Transverse colon (tissue), 4 donors: ENCODE measurements at regions not wholly inside any gene's neighbourhood (a gene's known extent, or its start where the extent isn't known, plus 50 kb on each side); places are given as distances from the start of the nearest gene placed in this dataset.

Source experiments
- DNase-seq: peaks from one replicate; pipeline ENCODE4 v3.0.0-alpha.2; 2019
- H3K27ac ChIP-seq, 4 donors: fragments of 200-600 bp; sonication (generic); 2 replicates each; pipeline ENCODE4 v1.5.1; 2016 to 2018; ENCODE audit warnings: inconsistent platforms in 4 of 4
- H3K27me3 ChIP-seq: fragments of 200-600 bp; sonication (generic); 2 replicates; pipeline ENCODE4 v1.5.1; 2017; ENCODE audit warnings: inconsistent platforms
- H3K36me3 ChIP-seq, 4 donors: fragments of 200-600 bp; sonication (generic); 2 replicates each; pipeline ENCODE4 v1.5.1; 2017 to 2019; ENCODE audit warnings: inconsistent platforms in 4 of 4
- H3K4me1 ChIP-seq, 4 donors: fragments of 200-600 bp; sonication (generic); 2 replicates each; pipeline ENCODE4 v1.5.1; 2017 to 2020; ENCODE audit warnings: inconsistent platforms in 4 of 4
- H3K4me3 ChIP-seq, 4 donors: fragments of 200-600 bp; sonication (generic); 1 replicate in 1 of 4; 2 replicates in 3 of 4; pipeline versions ENCODE4 v1.5.1 to v1.6.1; 2017 to 2019; ENCODE audit warnings: inconsistent platforms in 4 of 4
- H3K9me3 ChIP-seq, 2 donors: fragments of 200-600 bp; sonication (generic); 2 replicates each; pipeline ENCODE4 v1.5.1; 2017 to 2019; ENCODE audit warnings: inconsistent platforms in 2 of 2
- CTCF ChIP-seq, 5 experiments: fragments of 200-600 bp in 3 of 5; fragments of 450-650 bp in 2 of 5; sonication (generic) in 3 of 5; IDR thresholded peaks; 1 replicate in 2 of 5; 2 replicates in 3 of 5; pipeline ENCODE4 v1.5.1; 2016 to 2017; ENCODE audit warnings: antibody characterized with exemption in 5 of 5, inconsistent platforms in 3 of 5, mild to moderate bottlenecking in 2 of 5, moderate library complexity in 1 of 5
- EP300 ChIP-seq: sonication (generic); formaldehyde crosslinking; IDR thresholded peaks from one replicate; pipeline ENCODE4 v1.6.1; 2017; ENCODE audit warnings: antibody characterized with exemption, low read depth
- POLR2A ChIP-seq: fragments of 450-650 bp; IDR thresholded peaks from one replicate; pipeline ENCODE4 v1.6.1; 2016; ENCODE audit warnings: antibody characterized with exemption, mild to moderate bottlenecking, moderate library complexity
- POLR2AphosphoS5 ChIP-seq, 3 donors: sonication (generic); formaldehyde crosslinking; IDR thresholded peaks; one replicate each; pipeline ENCODE4 v1.6.1; 2016; ENCODE audit warnings: antibody characterized with exemption in 3 of 3
- WGBS, 2 donors: methylation state at CpG; one replicate each; pipeline ENCODE4 v1.1.5; 2018; ENCODE audit warnings: low coverage in 1 of 2; 5-methylcytosine and 5-hydroxymethylcytosine counted together
- in situ Hi-C, 4 donors: fragments of 200-750 bp; cut with MboI; loops; one replicate each; pipeline versions ENCODE4 v1.15.0 to v1.15.1; 2017; ENCODE audit warnings: low sequenced_read_pairs in 3 of 4, low pct_ligation_motif_present in 1 of 4, low pct_unique_long_range_greater_than_20kb in 1 of 4
- intact Hi-C: fragments of 100-400 bp; cut with DNase I; formaldehyde crosslinking; loops from one replicate; pipeline ENCODE4 v1.15.1; 2023; ENCODE audit warnings: low total_unique reads

- Histone ChIP-seq H3K36me3 (no peaks in the 10 kb centered on the region), H3K4me3 (no peak overlapping the region), H3K4me1 (no peaks in the 10 kb centered on the region), H3K9me3 (no peaks in the 10 kb centered on the region), H3K27ac (no peak overlapping the region), H3K27me3 (no peaks in the 10 kb centered on the region)
- DNase-seq: no peak
- in situ Hi-C loops: no loop called here
- intact Hi-C loops: no loop called here
- WGBS, 2 donors: 66 to 100% methylated on average over 1 to 5 of the region's 5 CpGs
- TF ChIP-seq CTCF (IDR thresholded peaks at IDR 0.05) (no peak), POLR2A (no peak), EP300 (no peak), POLR2AphosphoS5 (IDR thresholded peaks at IDR 0.05) (no peak)
Measured at GRCh38 chr6:133689863-133690262, 199.1 kb upstream of the TCF21 start.

- no peak for DNase-seq
- Histone ChIP-seq H3K36me3 (no peaks in the 10 kb centered on the region), H3K27ac (no peak overlapping the region), H3K9me3 (no peaks in the 10 kb centered on the region), H3K4me1 (no peaks in the 10 kb centered on the region), H3K27me3 (no peaks in the 10 kb centered on the region), H3K4me3 (no peak overlapping the region)
- in situ Hi-C loops: no loop called here
- TF ChIP-seq POLR2AphosphoS5 (IDR thresholded peaks at IDR 0.05) (no peak), EP300 (no peak), POLR2A (no peak)
- WGBS, 2 donors: 92 to 100% methylated on average over 1 of the region's 1 CpG
- intact Hi-C loops: no loop called here
Measured at GRCh38 chr6:133693565-133693964, 195.3 kb upstream of the TCF21 start.

GRCh38 chr6:133697185-133697584 is 191.7 kb upstream of the TCF21 start:
- in situ Hi-C loops: no loop called here

GRCh38 chr6:133697666-133698065 is 191.2 kb upstream of the TCF21 start:
- no peaks in the 10 kb centered on the region for H3K9me3 ChIP-seq
- no peak overlapping the region for H3K27ac ChIP-seq
- no peaks in the 10 kb centered on the region for H3K36me3 ChIP-seq
- no peak overlapping the region for H3K4me3 ChIP-seq
- in situ Hi-C loops (no loop called here), intact Hi-C loops (no loop called here)
- no peaks in the 10 kb centered on the region for H3K27me3 ChIP-seq
- H3K4me1 ChIP-seq: no peaks in the 10 kb centered on the region
- TF ChIP-seq POLR2A: no peak
- TF ChIP-seq CTCF (IDR thresholded peaks at IDR 0.05): no peak
- no peak for TF ChIP-seq POLR2AphosphoS5 (IDR thresholded peaks at IDR 0.05)
- TF ChIP-seq EP300: no peak
- no peak for DNase-seq
- 63 to 71% methylated on average over 1 of the region's 1 CpG for WGBS, 2 donors

More at GRCh38 chr6:133697185-133697584, 191.7 kb upstream of the TCF21 start:
- intact Hi-C loops: no loop called here
- Histone ChIP-seq H3K9me3 (no peaks in the 10 kb centered on the region), H3K4me3 (no peak overlapping the region), H3K27me3 (no peaks in the 10 kb centered on the region), H3K4me1 (no peaks in the 10 kb centered on the region), H3K27ac (no peak overlapping the region), H3K36me3 (no peaks in the 10 kb centered on the region)
- TF ChIP-seq EP300 (no peak), POLR2A (no peak), CTCF (IDR thresholded peaks at IDR 0.05) (no peak), POLR2AphosphoS5 (IDR thresholded peaks at IDR 0.05) (no peak)
- no peak for DNase-seq

DNA sequence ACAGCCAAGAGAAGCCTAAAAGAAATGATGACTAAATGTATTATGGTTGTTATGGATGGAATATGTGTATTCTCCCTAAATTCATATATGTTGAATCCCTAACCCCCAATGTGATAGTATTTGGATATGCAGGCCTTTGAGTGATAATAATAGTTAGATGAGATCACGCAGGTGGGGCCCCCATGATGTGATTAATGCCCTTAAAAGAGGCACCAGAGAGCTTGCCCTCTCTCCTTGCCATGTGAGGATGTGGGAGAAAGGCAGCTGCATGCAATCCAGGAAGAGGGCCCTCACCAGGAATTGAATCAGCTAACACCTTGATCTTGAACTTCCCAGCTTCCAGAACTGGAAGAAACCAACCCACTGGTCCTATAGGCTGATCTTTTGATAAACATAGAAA is 190.6 kb upstream of the TCF21 start:
- no peaks in the 10 kb centered on the region for H3K4me1 ChIP-seq
- intact Hi-C loops: no loop called here
- TF ChIP-seq POLR2AphosphoS5 (IDR thresholded peaks at IDR 0.05) (no peak), EP300 (no peak), POLR2A (no peak), CTCF (IDR thresholded peaks at IDR 0.05) (no peak)
- H3K27ac ChIP-seq: no peak overlapping the region
- in situ Hi-C loops: no loop called here
- no peaks in the 10 kb centered on the region for H3K36me3 ChIP-seq
- DNase-seq: no peak
- H3K4me3 ChIP-seq: no peak overlapping the region
- no peaks in the 10 kb centered on the region for H3K9me3 ChIP-seq
- 80 to 82% methylated on average over 1 of the region's 1 CpG for WGBS, 2 donors
- no peaks in the 10 kb centered on the region for H3K27me3 ChIP-seq
